ENCODE measurements at regions not wholly inside any gene's neighbourhood (a gene's known extent, or its start where the extent isn't known, plus 50 kb on each side); places are given as distances from the start of the nearest gene placed in this dataset.

GRCh38 chr10:92747066-92747465 is 57.3 kb downstream of the HHEX start:
- TF ChIP-seq CTCF (conservative IDR thresholded peaks at IDR 0.05), result no peak
- TF ChIP-seq ZFX (IDR thresholded peaks at IDR 0.05), result no peak

All from C4-2B (cell line).